LNCaP clone FGC (cell line): ENCODE measurements at regions not wholly inside any gene's neighbourhood (a gene's known extent, or its start where the extent isn't known, plus 50 kb on each side); places are given as distances from the start of the nearest gene placed in this dataset.
"Not testable (repeated sequence)": the region's sequence is repeated elsewhere in the genome, so short reads cannot be mapped to it uniquely, and the experiment has no call there.

Experiments used
- DNase-seq: peaks from one replicate; pipeline ENCODE4 v3.0.0-alpha.2; 2011; ENCODE audit warnings: low read depth
- H3K4me3 ChIP-seq: 2 replicates; pipeline ENCODE4 v1.5.1; 2011; ENCODE audit warnings: mild to moderate bottlenecking, low read depth, low read length, control low read depth
- TF ChIP-seq, protein P1 (sequence below): IDR thresholded peaks from 2 replicates; pipeline ENCODE4 v1.5.1; 2012; ENCODE audit warnings: mild to moderate bottlenecking; ENCODE audit not compliant: control insufficient read depth, insufficient read depth; ENCODE audit errors: extremely low read depth

- DNase-seq: no peak
- no peak overlapping the region for H3K4me3 ChIP-seq
- TF ChIP-seq, protein P1, sequence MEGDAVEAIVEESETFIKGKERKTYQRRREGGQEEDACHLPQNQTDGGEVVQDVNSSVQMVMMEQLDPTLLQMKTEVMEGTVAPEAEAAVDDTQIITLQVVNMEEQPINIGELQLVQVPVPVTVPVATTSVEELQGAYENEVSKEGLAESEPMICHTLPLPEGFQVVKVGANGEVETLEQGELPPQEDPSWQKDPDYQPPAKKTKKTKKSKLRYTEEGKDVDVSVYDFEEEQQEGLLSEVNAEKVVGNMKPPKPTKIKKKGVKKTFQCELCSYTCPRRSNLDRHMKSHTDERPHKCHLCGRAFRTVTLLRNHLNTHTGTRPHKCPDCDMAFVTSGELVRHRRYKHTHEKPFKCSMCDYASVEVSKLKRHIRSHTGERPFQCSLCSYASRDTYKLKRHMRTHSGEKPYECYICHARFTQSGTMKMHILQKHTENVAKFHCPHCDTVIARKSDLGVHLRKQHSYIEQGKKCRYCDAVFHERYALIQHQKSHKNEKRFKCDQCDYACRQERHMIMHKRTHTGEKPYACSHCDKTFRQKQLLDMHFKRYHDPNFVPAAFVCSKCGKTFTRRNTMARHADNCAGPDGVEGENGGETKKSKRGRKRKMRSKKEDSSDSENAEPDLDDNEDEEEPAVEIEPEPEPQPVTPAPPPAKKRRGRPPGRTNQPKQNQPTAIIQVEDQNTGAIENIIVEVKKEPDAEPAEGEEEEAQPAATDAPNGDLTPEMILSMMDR: no peak
Measured at GRCh38 chr1:71294178-71294577, 213.3 kb upstream of the ZRANB2 start.

DNA sequence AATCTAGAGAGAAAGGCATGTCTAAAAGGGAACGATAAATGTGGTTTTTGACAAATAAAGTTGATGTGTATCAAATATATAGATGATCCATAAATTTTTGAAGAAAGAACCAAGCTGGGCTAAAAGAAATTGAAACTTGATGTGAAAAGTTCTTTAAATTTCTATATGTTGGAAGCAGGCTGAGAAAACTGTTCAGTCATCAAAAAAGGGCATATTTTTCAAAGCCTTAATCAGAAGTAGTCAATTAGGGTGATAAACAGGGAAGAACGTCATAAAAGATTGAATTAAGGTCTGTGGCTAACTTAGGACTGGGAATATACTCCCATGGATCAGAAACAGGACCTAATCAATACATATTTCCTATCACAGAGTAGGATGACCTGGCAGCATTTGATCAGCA, 211.4 kb upstream of the ZRANB2 start:
- DNase-seq: no peak
- TF ChIP-seq, protein P1: no peak
- no peak overlapping the region for H3K4me3 ChIP-seq

- DNase-seq, H3K4me3 ChIP-seq: not testable (repeated sequence)
Measured at GRCh38 chr1:71290506-71291237, 209.8 kb upstream of the ZRANB2 start.

GRCh38 chr1:71285529-71285928, 204.7 kb upstream of the ZRANB2 start:
- no peak for DNase-seq
- TF ChIP-seq, protein P1: no peak
- H3K4me3 ChIP-seq: no peak overlapping the region

- TF ChIP-seq, protein P1: no peak
- no peak overlapping the region for H3K4me3 ChIP-seq
- DNase-seq: no peak
Measured at GRCh38 chr1:71276466-71276865, 195.6 kb upstream of the ZRANB2 start.

DNA sequence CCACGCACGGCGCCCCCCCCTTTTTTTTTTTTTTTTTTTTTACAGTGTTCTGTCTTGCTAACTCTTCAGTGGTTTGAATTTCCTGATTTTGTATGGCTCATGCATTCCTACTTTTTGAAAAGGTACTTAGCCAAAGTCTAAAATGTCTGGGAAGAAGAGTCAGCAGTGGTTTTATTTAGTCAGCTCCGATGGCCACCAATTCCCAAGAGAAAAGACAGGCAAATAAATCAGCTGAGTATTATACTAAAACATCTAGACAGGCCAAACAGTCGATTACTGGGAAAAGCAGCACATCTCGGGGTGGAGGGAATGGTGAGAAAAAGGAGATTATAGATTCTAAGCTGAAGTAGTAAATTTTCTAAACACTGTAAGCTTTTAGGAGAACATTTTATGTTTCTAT, 192.5 kb upstream of the ZRANB2 start:
- TF ChIP-seq, protein P1: no peak
- DNase-seq: no peak
- H3K4me3 ChIP-seq: no peak overlapping the region

GRCh38 chr1:71270394-71270915, 189.6 kb upstream of the ZRANB2 start:
- TF ChIP-seq, protein P1: no peak
- no peak for DNase-seq
- no peak overlapping the region for H3K4me3 ChIP-seq
